K562 (cell line): ENCODE measurements at regions not wholly inside any gene's neighbourhood (a gene's known extent, or its start where the extent isn't known, plus 50 kb on each side); places are given as distances from the start of the nearest gene placed in this dataset.

Experiments used
- TF ChIP-seq, protein P1 (sequence below): fragments of 200-600 bp; sonication (generic); IDR thresholded peaks from one replicate; pipeline ENCODE4 v1.6.1; 2012; ENCODE audit warnings: mild to moderate bottlenecking, low read depth, low read length, inconsistent platforms

DNA sequence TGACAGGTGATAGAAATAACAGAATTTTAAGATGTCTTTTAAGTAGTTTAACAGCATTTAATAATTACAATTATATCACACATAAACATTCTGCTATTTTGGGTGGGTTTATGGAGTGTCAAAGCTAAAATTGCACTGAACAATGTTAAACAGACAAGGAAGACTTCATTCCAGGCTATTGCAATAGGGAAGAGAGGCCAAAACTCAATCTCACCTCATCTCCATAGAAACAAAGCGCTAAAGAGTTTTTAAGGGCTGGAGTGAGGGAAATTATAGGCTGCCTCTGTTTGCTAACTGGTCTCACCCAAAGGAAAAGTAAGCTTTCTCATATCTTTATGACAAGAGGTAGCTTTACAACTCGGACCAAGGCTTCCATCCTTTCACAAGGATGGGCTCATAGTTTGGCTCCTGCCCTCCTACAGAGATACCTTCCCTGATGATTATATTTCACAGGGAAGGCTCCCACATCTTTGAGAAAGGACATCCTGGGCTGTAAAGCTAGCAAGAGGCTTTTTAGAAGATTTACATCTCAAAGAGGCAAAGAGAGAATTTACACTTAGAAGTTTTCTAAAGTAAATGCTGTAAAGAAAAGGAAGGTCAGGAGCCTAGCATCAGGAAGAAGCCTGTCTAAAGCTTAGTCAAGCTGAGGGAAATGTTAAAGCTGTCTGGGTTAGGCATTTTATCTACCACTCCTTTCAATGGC is 350.2 kb upstream of the IMPG1 start (continued):
- TF ChIP-seq, protein P1, sequence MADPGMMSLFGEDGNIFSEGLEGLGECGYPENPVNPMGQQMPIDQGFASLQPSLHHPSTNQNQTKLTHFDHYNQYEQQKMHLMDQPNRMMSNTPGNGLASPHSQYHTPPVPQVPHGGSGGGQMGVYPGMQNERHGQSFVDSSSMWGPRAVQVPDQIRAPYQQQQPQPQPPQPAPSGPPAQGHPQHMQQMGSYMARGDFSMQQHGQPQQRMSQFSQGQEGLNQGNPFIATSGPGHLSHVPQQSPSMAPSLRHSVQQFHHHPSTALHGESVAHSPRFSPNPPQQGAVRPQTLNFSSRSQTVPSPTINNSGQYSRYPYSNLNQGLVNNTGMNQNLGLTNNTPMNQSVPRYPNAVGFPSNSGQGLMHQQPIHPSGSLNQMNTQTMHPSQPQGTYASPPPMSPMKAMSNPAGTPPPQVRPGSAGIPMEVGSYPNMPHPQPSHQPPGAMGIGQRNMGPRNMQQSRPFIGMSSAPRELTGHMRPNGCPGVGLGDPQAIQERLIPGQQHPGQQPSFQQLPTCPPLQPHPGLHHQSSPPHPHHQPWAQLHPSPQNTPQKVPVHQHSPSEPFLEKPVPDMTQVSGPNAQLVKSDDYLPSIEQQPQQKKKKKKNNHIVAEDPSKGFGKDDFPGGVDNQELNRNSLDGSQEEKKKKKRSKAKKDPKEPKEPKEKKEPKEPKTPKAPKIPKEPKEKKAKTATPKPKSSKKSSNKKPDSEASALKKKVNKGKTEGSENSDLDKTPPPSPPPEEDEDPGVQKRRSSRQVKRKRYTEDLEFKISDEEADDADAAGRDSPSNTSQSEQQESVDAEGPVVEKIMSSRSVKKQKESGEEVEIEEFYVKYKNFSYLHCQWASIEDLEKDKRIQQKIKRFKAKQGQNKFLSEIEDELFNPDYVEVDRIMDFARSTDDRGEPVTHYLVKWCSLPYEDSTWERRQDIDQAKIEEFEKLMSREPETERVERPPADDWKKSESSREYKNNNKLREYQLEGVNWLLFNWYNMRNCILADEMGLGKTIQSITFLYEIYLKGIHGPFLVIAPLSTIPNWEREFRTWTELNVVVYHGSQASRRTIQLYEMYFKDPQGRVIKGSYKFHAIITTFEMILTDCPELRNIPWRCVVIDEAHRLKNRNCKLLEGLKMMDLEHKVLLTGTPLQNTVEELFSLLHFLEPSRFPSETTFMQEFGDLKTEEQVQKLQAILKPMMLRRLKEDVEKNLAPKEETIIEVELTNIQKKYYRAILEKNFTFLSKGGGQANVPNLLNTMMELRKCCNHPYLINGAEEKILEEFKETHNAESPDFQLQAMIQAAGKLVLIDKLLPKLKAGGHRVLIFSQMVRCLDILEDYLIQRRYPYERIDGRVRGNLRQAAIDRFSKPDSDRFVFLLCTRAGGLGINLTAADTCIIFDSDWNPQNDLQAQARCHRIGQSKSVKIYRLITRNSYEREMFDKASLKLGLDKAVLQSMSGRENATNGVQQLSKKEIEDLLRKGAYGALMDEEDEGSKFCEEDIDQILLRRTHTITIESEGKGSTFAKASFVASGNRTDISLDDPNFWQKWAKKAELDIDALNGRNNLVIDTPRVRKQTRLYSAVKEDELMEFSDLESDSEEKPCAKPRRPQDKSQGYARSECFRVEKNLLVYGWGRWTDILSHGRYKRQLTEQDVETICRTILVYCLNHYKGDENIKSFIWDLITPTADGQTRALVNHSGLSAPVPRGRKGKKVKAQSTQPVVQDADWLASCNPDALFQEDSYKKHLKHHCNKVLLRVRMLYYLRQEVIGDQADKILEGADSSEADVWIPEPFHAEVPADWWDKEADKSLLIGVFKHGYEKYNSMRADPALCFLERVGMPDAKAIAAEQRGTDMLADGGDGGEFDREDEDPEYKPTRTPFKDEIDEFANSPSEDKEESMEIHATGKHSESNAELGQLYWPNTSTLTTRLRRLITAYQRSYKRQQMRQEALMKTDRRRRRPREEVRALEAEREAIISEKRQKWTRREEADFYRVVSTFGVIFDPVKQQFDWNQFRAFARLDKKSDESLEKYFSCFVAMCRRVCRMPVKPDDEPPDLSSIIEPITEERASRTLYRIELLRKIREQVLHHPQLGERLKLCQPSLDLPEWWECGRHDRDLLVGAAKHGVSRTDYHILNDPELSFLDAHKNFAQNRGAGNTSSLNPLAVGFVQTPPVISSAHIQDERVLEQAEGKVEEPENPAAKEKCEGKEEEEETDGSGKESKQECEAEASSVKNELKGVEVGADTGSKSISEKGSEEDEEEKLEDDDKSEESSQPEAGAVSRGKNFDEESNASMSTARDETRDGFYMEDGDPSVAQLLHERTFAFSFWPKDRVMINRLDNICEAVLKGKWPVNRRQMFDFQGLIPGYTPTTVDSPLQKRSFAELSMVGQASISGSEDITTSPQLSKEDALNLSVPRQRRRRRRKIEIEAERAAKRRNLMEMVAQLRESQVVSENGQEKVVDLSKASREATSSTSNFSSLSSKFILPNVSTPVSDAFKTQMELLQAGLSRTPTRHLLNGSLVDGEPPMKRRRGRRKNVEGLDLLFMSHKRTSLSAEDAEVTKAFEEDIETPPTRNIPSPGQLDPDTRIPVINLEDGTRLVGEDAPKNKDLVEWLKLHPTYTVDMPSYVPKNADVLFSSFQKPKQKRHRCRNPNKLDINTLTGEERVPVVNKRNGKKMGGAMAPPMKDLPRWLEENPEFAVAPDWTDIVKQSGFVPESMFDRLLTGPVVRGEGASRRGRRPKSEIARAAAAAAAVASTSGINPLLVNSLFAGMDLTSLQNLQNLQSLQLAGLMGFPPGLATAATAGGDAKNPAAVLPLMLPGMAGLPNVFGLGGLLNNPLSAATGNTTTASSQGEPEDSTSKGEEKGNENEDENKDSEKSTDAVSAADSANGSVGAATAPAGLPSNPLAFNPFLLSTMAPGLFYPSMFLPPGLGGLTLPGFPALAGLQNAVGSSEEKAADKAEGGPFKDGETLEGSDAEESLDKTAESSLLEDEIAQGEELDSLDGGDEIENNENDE: no peak
